Esophagus muscularis mucosa (tissue), 4 donors: ENCODE measurements at regions not wholly inside any gene's neighbourhood (a gene's known extent, or its start where the extent isn't known, plus 50 kb on each side); places are given as distances from the start of the nearest gene placed in this dataset.

Experiments
- DNase-seq: peaks from one replicate; pipeline ENCODE4 v3.0.0-alpha.2; 2017; ENCODE audit errors: extremely low spot score
- H3K27ac ChIP-seq, 4 donors: fragments of 200-600 bp; sonication (generic); replicated peaks in 1 of 4; 1 replicate in 3 of 4; 2 replicates in 1 of 4; pipeline ENCODE4 v1.5.1; 2016 to 2019; ENCODE audit warnings: mild to moderate bottlenecking in 1 of 4
- H3K27me3 ChIP-seq, 4 donors: fragments of 200-600 bp; sonication (generic); one replicate each; pipeline versions ENCODE4 v1.5.1 to v1.6.0; 2016 to 2019
- H3K36me3 ChIP-seq, 4 donors: fragments of 200-600 bp; sonication (generic); one replicate each; pipeline ENCODE4 v1.5.1; 2016 to 2019
- H3K4me1 ChIP-seq, 4 donors: fragments of 200-600 bp; sonication (generic); one replicate each; pipeline ENCODE4 v1.5.1; 2016 to 2019
- H3K4me3 ChIP-seq, 4 donors: fragments of 200-600 bp; sonication (generic); 1 replicate in 2 of 4; 2 replicates in 2 of 4; pipeline ENCODE4 v1.5.1; 2016 to 2019; ENCODE audit warnings: mild to moderate bottlenecking in 4 of 4, moderate library complexity in 1 of 4
- H3K9me3 ChIP-seq, 4 donors: fragments of 200-600 bp; sonication (generic); 1 replicate in 3 of 4; 2 replicates in 1 of 4; pipeline ENCODE4 v1.5.1; 2016 to 2019
- EP300 ChIP-seq: sonication (generic); formaldehyde crosslinking; IDR thresholded peaks from one replicate; pipeline ENCODE4 v1.6.1; 2017; ENCODE audit warnings: antibody characterized with exemption
- POLR2A ChIP-seq: fragments of 450-650 bp; IDR thresholded peaks from one replicate; pipeline ENCODE4 v1.6.1; 2017; ENCODE audit warnings: antibody characterized with exemption, moderate library complexity, mild to moderate bottlenecking, low read depth
- POLR2AphosphoS5 ChIP-seq, 2 donors: sonication (generic); formaldehyde crosslinking; IDR thresholded peaks; one replicate each; pipeline ENCODE4 v1.6.1; 2017; ENCODE audit warnings: antibody characterized with exemption in 2 of 2
- WGBS: methylation state at CpG from one replicate; pipeline ENCODE4 v1.1.5; 2018; 5-methylcytosine and 5-hydroxymethylcytosine counted together
- intact Hi-C: fragments of 100-400 bp; cut with DNase I; formaldehyde crosslinking; loops from one replicate; pipeline ENCODE4 v1.15.1; 2023
- TF ChIP-seq, protein P1 (sequence below), 3 experiments: fragments of 200-600 bp in 2 of 3; fragments of 450-650 bp in 1 of 3; sonication (generic) in 2 of 3; IDR thresholded peaks; one replicate each; pipeline ENCODE4 v1.5.1; 2017 to 2019; ENCODE audit warnings: antibody characterized with exemption in 3 of 3, mild to moderate bottlenecking in 2 of 3, moderate library complexity in 1 of 3

DNA sequence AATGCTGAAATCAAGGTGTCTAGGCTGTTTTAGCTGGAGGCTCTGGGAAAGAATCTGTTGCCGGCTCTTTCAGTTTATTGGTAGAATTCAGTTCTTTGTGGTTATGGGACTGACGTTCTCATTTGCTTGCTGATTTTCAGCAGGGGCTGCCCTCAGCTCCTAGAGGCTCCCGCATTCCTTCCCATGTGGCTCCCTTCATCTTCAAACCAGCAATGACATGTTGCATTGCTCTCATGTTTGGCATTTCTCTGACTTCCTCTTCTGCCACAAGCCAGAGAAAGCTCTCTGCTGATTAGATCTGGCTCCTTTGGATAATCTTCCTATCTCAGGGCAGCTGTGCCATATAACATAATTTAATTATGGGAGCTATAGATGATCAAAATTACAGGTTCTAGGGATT, 360.3 kb downstream of the LRRC70 start:
- no peaks in the 10 kb centered on the region for H3K27me3 ChIP-seq
- no peak for DNase-seq
- H3K27ac ChIP-seq = no peak overlapping the region
- H3K36me3 ChIP-seq = no peaks in the 10 kb centered on the region
- 56% methylated on average over 3 of the region's 3 CpGs for WGBS
- TF ChIP-seq EP300 (no peak), POLR2AphosphoS5 (IDR thresholded peaks at IDR 0.05) (no peak), POLR2A (no peak)
- H3K9me3 ChIP-seq = no peaks in the 10 kb centered on the region
- intact Hi-C loops = no loop called here
- no peak overlapping the region for H3K4me3 ChIP-seq
- no peaks in the 10 kb centered on the region for H3K4me1 ChIP-seq

DNA sequence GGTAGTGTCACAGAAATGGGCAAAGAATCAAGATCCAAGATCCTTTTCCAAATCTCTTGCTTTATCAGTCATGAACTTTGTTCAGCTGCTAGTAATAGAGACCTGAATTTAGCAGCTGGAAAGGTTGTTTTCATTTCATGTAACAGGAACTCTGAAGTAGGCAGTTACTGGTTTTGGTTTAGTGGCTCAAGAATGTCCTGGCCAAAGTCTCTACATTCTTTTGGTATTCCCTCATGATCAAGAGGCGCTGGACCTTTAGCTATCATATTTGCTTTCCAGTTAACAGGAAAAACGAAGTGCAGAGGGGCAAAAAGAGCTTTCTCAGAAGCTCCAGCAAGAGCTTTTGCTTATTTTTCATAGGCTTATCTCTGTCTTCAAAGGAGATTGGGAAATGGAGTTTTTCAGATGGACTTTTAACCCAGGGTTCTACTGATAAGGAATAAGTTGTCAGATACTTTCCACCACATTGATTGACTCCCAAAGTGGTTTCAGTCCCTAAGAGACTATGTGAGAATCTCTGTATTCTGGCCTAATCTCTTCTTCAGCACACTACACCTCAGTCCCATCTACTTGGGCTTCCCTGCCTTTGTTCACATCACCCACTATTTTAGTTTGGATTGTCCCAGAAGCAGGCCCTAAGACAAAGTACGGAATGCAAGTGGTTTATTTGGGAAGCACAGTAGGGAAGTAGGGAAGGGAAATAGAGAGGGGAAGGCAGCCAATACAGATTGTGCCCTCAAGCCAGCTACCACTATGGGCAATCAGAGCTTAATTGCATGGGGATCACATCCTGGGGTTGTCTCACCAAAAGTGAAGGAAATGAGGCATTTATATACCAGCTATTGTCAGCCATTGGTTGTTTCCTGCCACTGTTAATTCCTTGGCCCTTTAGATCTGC, 359.3 kb downstream of the LRRC70 start:
- Histone ChIP-seq H3K27me3 (no peaks in the 10 kb centered on the region), H3K9me3 (no peaks in the 10 kb centered on the region), H3K4me3 (no peak overlapping the region), H3K4me1 (no peaks in the 10 kb centered on the region), H3K27ac (no peak overlapping the region), H3K36me3 (no peaks in the 10 kb centered on the region)
- TF ChIP-seq POLR2A (no peak), POLR2AphosphoS5 (IDR thresholded peaks at IDR 0.05) (no peak), EP300 (no peak)
- TF ChIP-seq, protein P1, sequence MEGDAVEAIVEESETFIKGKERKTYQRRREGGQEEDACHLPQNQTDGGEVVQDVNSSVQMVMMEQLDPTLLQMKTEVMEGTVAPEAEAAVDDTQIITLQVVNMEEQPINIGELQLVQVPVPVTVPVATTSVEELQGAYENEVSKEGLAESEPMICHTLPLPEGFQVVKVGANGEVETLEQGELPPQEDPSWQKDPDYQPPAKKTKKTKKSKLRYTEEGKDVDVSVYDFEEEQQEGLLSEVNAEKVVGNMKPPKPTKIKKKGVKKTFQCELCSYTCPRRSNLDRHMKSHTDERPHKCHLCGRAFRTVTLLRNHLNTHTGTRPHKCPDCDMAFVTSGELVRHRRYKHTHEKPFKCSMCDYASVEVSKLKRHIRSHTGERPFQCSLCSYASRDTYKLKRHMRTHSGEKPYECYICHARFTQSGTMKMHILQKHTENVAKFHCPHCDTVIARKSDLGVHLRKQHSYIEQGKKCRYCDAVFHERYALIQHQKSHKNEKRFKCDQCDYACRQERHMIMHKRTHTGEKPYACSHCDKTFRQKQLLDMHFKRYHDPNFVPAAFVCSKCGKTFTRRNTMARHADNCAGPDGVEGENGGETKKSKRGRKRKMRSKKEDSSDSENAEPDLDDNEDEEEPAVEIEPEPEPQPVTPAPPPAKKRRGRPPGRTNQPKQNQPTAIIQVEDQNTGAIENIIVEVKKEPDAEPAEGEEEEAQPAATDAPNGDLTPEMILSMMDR (IDR thresholded peaks at IDR 0.05) = no peak
- no peak for DNase-seq
- 48% methylated on average over 3 of the region's 3 CpGs for WGBS
- intact Hi-C loops = no loop called here

DNA sequence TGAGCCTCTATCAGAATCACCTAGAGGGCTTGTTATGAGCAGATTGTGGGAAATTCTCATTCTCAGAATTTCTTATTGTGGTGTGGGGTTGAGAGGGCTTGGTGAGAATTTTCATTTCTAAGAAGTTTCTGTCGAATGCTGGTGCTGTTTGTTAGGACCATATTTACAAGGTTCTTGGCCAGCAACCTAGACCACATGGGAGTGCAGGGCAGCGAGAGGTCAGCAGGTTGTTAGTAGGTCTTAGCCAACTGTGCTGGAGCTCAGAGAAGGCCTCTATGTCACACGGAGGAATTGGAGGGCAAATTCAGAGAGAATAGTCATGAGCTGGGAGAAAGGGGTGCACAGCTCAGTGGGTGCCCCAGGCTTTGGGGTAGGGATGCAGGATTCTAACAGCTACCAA, 357.0 kb downstream of the LRRC70 start:
- no peaks in the 10 kb centered on the region for H3K9me3 ChIP-seq
- no peaks in the 10 kb centered on the region for H3K4me1 ChIP-seq
- no peak overlapping the region for H3K27ac ChIP-seq
- DNase-seq = no peak
- 66% methylated on average over 3 of the region's 3 CpGs for WGBS
- intact Hi-C loops = no loop called here
- TF ChIP-seq, protein P1 (IDR thresholded peaks at IDR 0.05) = no peak
- TF ChIP-seq POLR2A (no peak), EP300 (no peak), POLR2AphosphoS5 (IDR thresholded peaks at IDR 0.05) (no peak)
- no peak overlapping the region for H3K4me3 ChIP-seq
- no peaks in the 10 kb centered on the region for H3K27me3 ChIP-seq
- H3K36me3 ChIP-seq = no peaks in the 10 kb centered on the region

DNA sequence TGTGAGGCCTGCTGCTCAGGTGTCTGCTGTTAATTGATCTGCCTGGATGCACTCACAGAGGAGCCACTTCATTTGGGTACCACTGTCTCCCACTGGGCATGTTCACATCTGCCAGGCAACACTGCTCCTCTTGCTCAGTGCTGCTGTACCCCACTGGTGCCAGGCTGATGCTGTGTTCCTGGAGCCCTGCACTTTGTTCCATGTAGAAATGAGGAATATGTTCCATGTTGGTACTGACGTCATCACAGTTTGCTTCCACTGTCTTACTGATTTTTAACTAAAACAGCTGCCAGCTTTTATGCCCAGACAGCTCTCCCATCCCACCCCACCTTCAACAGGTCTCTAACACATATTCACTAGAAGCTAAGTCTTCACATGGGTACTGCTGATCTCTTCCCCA, 355.7 kb downstream of the LRRC70 start:
- no peak overlapping the region for H3K4me3 ChIP-seq
- no peak overlapping the region for H3K27ac ChIP-seq
- WGBS = 80% methylated on average over 1 of the region's 1 CpG
- H3K27me3 ChIP-seq = no peaks in the 10 kb centered on the region
- no peaks in the 10 kb centered on the region for H3K9me3 ChIP-seq
- intact Hi-C loops = no loop called here
- DNase-seq = no peak
- no peaks in the 10 kb centered on the region for H3K4me1 ChIP-seq
- no peaks in the 10 kb centered on the region for H3K36me3 ChIP-seq
- TF ChIP-seq POLR2A (no peak), POLR2AphosphoS5 (IDR thresholded peaks at IDR 0.05) (no peak), EP300 (no peak)
- TF ChIP-seq, protein P1 (IDR thresholded peaks at IDR 0.05) = no peak

DNA sequence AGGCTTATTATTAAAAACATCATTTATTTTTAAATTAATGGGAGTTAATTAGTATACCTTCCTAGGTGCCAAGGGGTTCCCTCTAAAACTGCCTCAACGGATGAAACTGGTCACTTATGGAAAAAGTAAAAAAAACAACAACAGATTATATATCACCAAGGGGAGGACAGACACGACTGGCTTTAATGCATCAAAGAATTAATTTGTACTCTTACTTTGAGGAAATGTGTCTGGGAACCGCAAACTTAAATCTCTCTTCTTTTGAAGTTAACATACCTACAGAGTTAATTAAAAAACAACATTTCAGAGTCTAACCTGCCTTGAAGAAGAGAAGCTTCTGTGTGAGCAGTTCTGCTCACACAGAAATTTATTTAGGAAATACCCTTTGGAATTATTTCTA, 354.6 kb downstream of the LRRC70 start:
- intact Hi-C loops = no loop called here
- no peak for TF ChIP-seq EP300
- Histone ChIP-seq H3K27ac (no peak overlapping the region), H3K9me3 (no peaks in the 10 kb centered on the region), H3K4me1 (no peaks in the 10 kb centered on the region), H3K4me3 (no peak overlapping the region), H3K27me3 (no peaks in the 10 kb centered on the region), H3K36me3 (no peaks in the 10 kb centered on the region)
- 68% methylated on average over 3 of the region's 3 CpGs for WGBS
- no peak for DNase-seq
